WTC11 (cell line): ENCODE measurements at regions not wholly inside any gene's neighbourhood (a gene's known extent, or its start where the extent isn't known, plus 50 kb on each side); places are given as distances from the start of the nearest gene placed in this dataset.

Source experiments
- CTCF ChIP-seq: fragments of 200-600 bp; IDR thresholded peaks from 2 replicates; pipeline ENCODE4 v1.8.0; 2022; ENCODE audit warnings: antibody characterized with exemption
- GTF2I ChIP-seq: fragments of 250-450 bp; sonication (Bioruptor Pico); conservative IDR thresholded peaks from 2 replicates; pipeline ENCODE4 v1.4.0; 2021; ENCODE audit warnings: mild to moderate bottlenecking
- OVOL2 ChIP-seq: fragments of 250-450 bp; sonication (Bioruptor Pico); IDR thresholded peaks from 2 replicates; pipeline ENCODE4 v1.9.0; 2021; ENCODE audit warnings: mild to moderate bottlenecking, borderline replicate concordance
- PREB ChIP-seq: sonication (generic); formaldehyde crosslinking; IDR thresholded peaks from 2 replicates; pipeline ENCODE4 v1.8.1; 2022; ENCODE audit warnings: mild to moderate bottlenecking, missing genetic modification reagents, moderate library complexity, borderline replicate concordance

- TF ChIP-seq OVOL2 (no peak), CTCF (no peak), GTF2I (CRISPR knock-in tag) (no peak), PREB (CRISPR knock-in tag) (no peak)
Observed at GRCh38 chr2:149953627-149954026, 366.1 kb upstream of the MMADHC start.
